Spleen (tissue), 11 donors: ENCODE measurements at regions not wholly inside any gene's neighbourhood (a gene's known extent, or its start where the extent isn't known, plus 50 kb on each side); places are given as distances from the start of the nearest gene placed in this dataset.

Experiments
- DNase-seq: peaks from one replicate; pipeline ENCODE4 v3.0.0-alpha.2; 2020
- H3K27ac ChIP-seq, 8 donors: fragments of 200-600 bp; sonication (generic) in 7 of 8; 1 replicate in 4 of 8; 2 replicates in 4 of 8; pipeline versions ENCODE4 v1.5.0 to v1.8.0; 2016 to 2021; ENCODE audit warnings: inconsistent platforms in 4 of 8, mild to moderate bottlenecking in 4 of 8, moderate library complexity in 1 of 8
- H3K27me3 ChIP-seq, 7 donors: fragments of 200-600 bp; sonication (generic) in 6 of 7; replicated peaks in 1 of 7; 1 replicate in 4 of 7; 2 replicates in 3 of 7; pipeline versions ENCODE4 v1.5.0 to v1.8.0; 2016 to 2021; ENCODE audit warnings: inconsistent platforms in 3 of 7, mild to moderate bottlenecking in 1 of 7
- H3K36me3 ChIP-seq, 6 donors: fragments of 200-600 bp; sonication (generic) in 5 of 6; 1 replicate in 4 of 6; 2 replicates in 2 of 6; pipeline versions ENCODE4 v1.5.0 to v1.8.0; 2016 to 2021; ENCODE audit warnings: inconsistent platforms in 2 of 6
- H3K4me1 ChIP-seq, 6 donors: fragments of 200-600 bp; sonication (generic) in 5 of 6; 1 replicate in 3 of 6; 2 replicates in 3 of 6; pipeline versions ENCODE4 v1.5.0 to v1.8.0; 2016 to 2021; ENCODE audit warnings: inconsistent platforms in 3 of 6
- H3K4me3 ChIP-seq, 8 donors: fragments of 200-600 bp; sonication (generic) in 7 of 8; 1 replicate in 4 of 8; 2 replicates in 4 of 8; pipeline versions ENCODE4 v1.5.0 to v1.8.0; 2016 to 2021; ENCODE audit warnings: inconsistent platforms in 4 of 8, mild to moderate bottlenecking in 4 of 8, moderate library complexity in 2 of 8
- H3K9me3 ChIP-seq, 8 donors: fragments of 200-600 bp; sonication (generic) in 7 of 8; 1 replicate in 4 of 8; 2 replicates in 4 of 8; pipeline versions ENCODE4 v1.5.0 to v1.8.0; 2016 to 2021; ENCODE audit warnings: inconsistent platforms in 4 of 8
- POLR2A ChIP-seq, 3 donors: fragments of 450-650 bp; IDR thresholded peaks; one replicate each; pipeline ENCODE4 v1.5.1; 2017; ENCODE audit warnings: antibody characterized with exemption in 3 of 3, mild to moderate bottlenecking in 1 of 3
- POLR2AphosphoS5 ChIP-seq, 3 donors: sonication (generic); formaldehyde crosslinking; IDR thresholded peaks; one replicate each; pipeline ENCODE4 v1.5.1; 2017; ENCODE audit warnings: antibody characterized with exemption in 3 of 3
- WGBS, 5 donors: extraction: QIAGEN DNeasy Blood & Tissue Kit in 3 of 5; methylation state at CpG; one replicate each; pipeline versions ENCODE4 v1.1.5 to v1.1.7; 2013 to 2018; 5-methylcytosine and 5-hydroxymethylcytosine counted together
- intact Hi-C: fragments of 100-400 bp; cut with DNase I; formaldehyde crosslinking; loops from one replicate; pipeline ENCODE4 v1.15.0; 2023; ENCODE audit warnings: low total_unique reads
- TF ChIP-seq, protein P1 (sequence below), 11 experiments: fragments of 200-600 bp in 7 of 11; fragments of 450-650 bp in 4 of 11; sonication (generic) in 4 of 11; IDR thresholded peaks in 8 of 11; conservative IDR thresholded peaks in 3 of 11; 1 replicate in 7 of 11; 2 replicates in 4 of 11; pipeline versions ENCODE4 v1.4.0 to v1.8.0; 2016 to 2021; ENCODE audit warnings: antibody characterized with exemption in 11 of 11, inconsistent platforms in 4 of 11, mild to moderate bottlenecking in 1 of 11
- donor health status: healthy with polysubstance abuse.
- donor health status: DM: no; HTN: no; CAD: no; lungs with moderate emphysema.
- donor health status: DM: no; HTN: no; CAD: no.
- donor health status: Bipolar disorder and iron deficiency.
- donor health status: healthy.
- donor health status: DM: no; HTN: no; CAD: no.
- donor health status: DM: yes; HTN: yes; CAD: no.

DNA sequence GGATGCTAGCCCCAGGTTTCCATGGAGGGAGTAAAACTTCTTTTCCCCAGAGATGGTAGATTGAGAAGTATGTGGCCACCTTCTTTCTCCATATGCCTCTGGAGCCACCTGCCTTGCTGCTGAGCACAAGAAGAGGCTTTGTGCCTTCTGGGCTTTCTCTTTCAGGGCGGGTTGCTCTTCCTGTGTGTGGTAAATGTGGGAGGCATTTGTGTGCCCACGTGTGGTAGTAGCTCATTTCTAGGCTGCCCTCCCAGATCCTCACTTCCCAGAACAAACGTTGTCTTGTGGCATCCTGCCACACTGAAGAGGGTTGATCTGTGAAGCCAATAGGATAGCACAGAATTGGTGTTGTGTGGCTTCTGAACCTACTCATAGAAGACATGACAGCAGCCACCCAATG lies 342.0 kb upstream of the PODXL start:
- Histone ChIP-seq H3K9me3 (peaks cover 0 to 16% (median 8%) of the 10 kb centered on the region in 8 donors), H3K27me3 (peaks cover 0 to 10% (median 0%) of the 10 kb centered on the region in 7 donors), H3K4me1 (no peaks in the 10 kb centered on the region), H3K27ac (no peak overlapping the region), H3K4me3 (no peak overlapping the region), H3K36me3 (no peaks in the 10 kb centered on the region)
- TF ChIP-seq, protein P1, sequence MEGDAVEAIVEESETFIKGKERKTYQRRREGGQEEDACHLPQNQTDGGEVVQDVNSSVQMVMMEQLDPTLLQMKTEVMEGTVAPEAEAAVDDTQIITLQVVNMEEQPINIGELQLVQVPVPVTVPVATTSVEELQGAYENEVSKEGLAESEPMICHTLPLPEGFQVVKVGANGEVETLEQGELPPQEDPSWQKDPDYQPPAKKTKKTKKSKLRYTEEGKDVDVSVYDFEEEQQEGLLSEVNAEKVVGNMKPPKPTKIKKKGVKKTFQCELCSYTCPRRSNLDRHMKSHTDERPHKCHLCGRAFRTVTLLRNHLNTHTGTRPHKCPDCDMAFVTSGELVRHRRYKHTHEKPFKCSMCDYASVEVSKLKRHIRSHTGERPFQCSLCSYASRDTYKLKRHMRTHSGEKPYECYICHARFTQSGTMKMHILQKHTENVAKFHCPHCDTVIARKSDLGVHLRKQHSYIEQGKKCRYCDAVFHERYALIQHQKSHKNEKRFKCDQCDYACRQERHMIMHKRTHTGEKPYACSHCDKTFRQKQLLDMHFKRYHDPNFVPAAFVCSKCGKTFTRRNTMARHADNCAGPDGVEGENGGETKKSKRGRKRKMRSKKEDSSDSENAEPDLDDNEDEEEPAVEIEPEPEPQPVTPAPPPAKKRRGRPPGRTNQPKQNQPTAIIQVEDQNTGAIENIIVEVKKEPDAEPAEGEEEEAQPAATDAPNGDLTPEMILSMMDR (IDR thresholded peaks at IDR 0.05 in 8 of 11, conservative IDR thresholded peaks at IDR 0.05 in 3 of 11) = no peak
- TF ChIP-seq POLR2AphosphoS5 (IDR thresholded peaks at IDR 0.05) (no peak), POLR2A (IDR thresholded peaks at IDR 0.05) (no peak)
- 13 to 28% (median 17%) methylated on average over 3 of the region's 3 CpGs for WGBS, 5 donors
- DNase-seq = no peak
- intact Hi-C loops = no loop called here

- TF ChIP-seq, protein P1 (IDR thresholded peaks at IDR 0.05 in 8 of 11, conservative IDR thresholded peaks at IDR 0.05 in 3 of 11) = no peak
- TF ChIP-seq POLR2AphosphoS5 (IDR thresholded peaks at IDR 0.05) (no peak), POLR2A (IDR thresholded peaks at IDR 0.05) (no peak)
- H3K36me3 ChIP-seq = no peaks in the 10 kb centered on the region
These were observed 341.4 kb upstream of the PODXL start for GRCh38 chr7:131897790-131898165.

GRCh38 chr7:131897016-131897789 lies 340.8 kb upstream of the PODXL start:
- WGBS, 5 donors = 58 to 72% (median 67%) methylated on average over 6 of the region's 6 CpGs
- no peak for DNase-seq
- TF ChIP-seq POLR2AphosphoS5 (IDR thresholded peaks at IDR 0.05) (no peak), POLR2A (IDR thresholded peaks at IDR 0.05) (no peak)
- TF ChIP-seq, protein P1 (IDR thresholded peaks at IDR 0.05 in 8 of 11, conservative IDR thresholded peaks at IDR 0.05 in 3 of 11) = no peak
- Histone ChIP-seq H3K27me3 (peaks cover 0 to 10% (median 0%) of the 10 kb centered on the region in 7 donors), H3K27ac (no peak overlapping the region), H3K4me1 (no peaks in the 10 kb centered on the region), H3K4me3 (no peak overlapping the region), H3K36me3 (no peaks in the 10 kb centered on the region), H3K9me3 (peaks cover 0 to 4% (median 0%) of the 10 kb centered on the region in 8 donors)
- intact Hi-C loops = no loop called here

More at GRCh38 chr7:131897790-131898165, 341.4 kb upstream of the PODXL start:
- Histone ChIP-seq H3K27ac (no peak overlapping the region), H3K4me3 (no peak overlapping the region), H3K4me1 (no peaks in the 10 kb centered on the region), H3K27me3 (peaks cover 0 to 10% (median 0%) of the 10 kb centered on the region in 7 donors), H3K9me3 (peaks cover 0 to 10% (median 2%) of the 10 kb centered on the region in 8 donors)
- no peak for DNase-seq
- WGBS, 5 donors = 83 to 100% (median 85%) methylated on average over 1 to 2 of the region's 2 CpGs
- intact Hi-C loops = no loop called here

DNA sequence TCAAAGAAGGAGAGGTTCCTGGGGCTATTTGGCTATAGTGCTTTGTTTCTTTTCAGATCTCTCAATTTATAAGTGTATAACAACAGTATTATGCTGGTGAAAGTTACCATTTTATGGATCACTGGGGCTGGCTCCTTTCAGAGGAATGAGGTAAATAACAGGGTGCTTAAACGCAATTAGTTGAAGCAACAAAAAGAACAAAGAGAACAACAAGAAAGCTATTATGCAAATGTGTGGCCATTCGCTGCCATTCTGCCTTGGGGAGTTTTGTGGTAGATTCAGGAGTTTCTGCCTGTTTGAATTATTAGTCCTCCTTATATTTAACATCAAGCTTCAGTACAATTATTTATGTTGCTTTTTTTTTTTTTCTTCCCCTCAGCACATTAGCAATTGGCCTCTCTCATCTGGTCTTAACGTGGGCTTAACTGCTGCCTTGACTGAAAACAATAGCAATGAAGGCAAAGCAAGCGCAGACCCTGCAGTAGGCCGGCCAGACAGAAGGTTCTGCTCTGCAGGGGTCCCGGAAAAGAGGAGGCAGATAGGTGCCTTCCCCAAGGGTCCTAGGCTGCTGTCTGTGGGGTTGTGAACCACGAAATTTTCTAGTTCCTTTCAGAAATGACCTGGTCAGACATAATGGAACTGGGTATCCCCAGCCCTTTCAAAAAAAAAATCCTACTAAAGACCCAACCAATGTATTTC lies 339.9 kb upstream of the PODXL start:
- no peak for DNase-seq
- Histone ChIP-seq H3K4me1 (no peaks in the 10 kb centered on the region), H3K9me3 (no peaks in the 10 kb centered on the region), H3K4me3 (no peak overlapping the region), H3K27ac (no peak overlapping the region), H3K27me3 (peaks cover 0 to 10% (median 0%) of the 10 kb centered on the region in 7 donors), H3K36me3 (no peaks in the 10 kb centered on the region)
- TF ChIP-seq POLR2A (IDR thresholded peaks at IDR 0.05) (no peak), POLR2AphosphoS5 (IDR thresholded peaks at IDR 0.05) (no peak)
- TF ChIP-seq, protein P1 (IDR thresholded peaks at IDR 0.05 in 8 of 11, conservative IDR thresholded peaks at IDR 0.05 in 3 of 11) = no peak
- 67 to 80% (median 75%) methylated on average over 7 of the region's 7 CpGs for WGBS, 5 donors
- intact Hi-C loops = no loop called here
